H1 (cell line): ENCODE measurements at regions not wholly inside any gene's neighbourhood (a gene's known extent, or its start where the extent isn't known, plus 50 kb on each side); places are given as distances from the start of the nearest gene placed in this dataset.

Experiments
- CTCF ChIA-PET: fragments of 300-600 bp; sonication (Branson Sonifier 250); formaldehyde crosslinking; loops from one replicate; lab custom pipeline; 2021; ENCODE audit not compliant: partially characterized antibody; lab: Charles Lee
- POLR2A ChIA-PET: fragments of 300-600 bp; sonication (Branson Sonifier 250); formaldehyde crosslinking; loops from one replicate; lab custom pipeline; 2021; ENCODE audit warnings: inconsistent platforms; ENCODE audit not compliant: partially characterized antibody; lab: Charles Lee
- DNase-seq, 2 experiments: peaks; one replicate each; pipeline versions ENCODE4 v3.0.0 to v3.0.0-alpha.2; 2010 to 2022; ENCODE audit warnings: low spot score in 2 of 2, low read depth in 1 of 2, mixed read lengths in 1 of 2
- FAIRE-seq: peaks from 2 replicates; lab custom pipeline; 2011; peaks lifted over from hg19 to GRCh38; lab: Jason Lieb, UNC
- H2AFZ ChIP-seq: 2 replicates; pipeline ENCODE4 v1.8.1; 2012; ENCODE audit warnings: low read length, inconsistent platforms
- H2AK5ac ChIP-seq: 2 replicates; pipeline ENCODE4 v1.6.1; 2013; ENCODE audit warnings: low read depth, low read length
- H2BK120ac ChIP-seq: replicated peaks from 2 replicates; pipeline ENCODE3; 2013; ENCODE audit warnings: low read depth, low read length, inconsistent platforms
- H2BK12ac ChIP-seq: 2 replicates; pipeline ENCODE4 v1.6.1; 2013; ENCODE audit warnings: low read depth, low read length
- H2BK15ac ChIP-seq: 2 replicates; pipeline ENCODE4 v1.6.1; 2013; ENCODE audit warnings: low read length
- H2BK20ac ChIP-seq: 2 replicates; pipeline ENCODE4 v1.6.1; 2013; ENCODE audit warnings: low read length
- H2BK5ac ChIP-seq: 2 replicates; pipeline ENCODE4 v1.6.1; 2013; ENCODE audit warnings: low read depth, low read length
- H3K14ac ChIP-seq: 2 replicates; pipeline ENCODE4 v1.6.1; 2013; ENCODE audit warnings: inconsistent platforms; ENCODE audit not compliant: insufficient read length
- H3K18ac ChIP-seq: 2 replicates; pipeline ENCODE4 v1.6.1; 2013; ENCODE audit warnings: low read length; ENCODE audit errors: extremely low read depth
- H3K23ac ChIP-seq: 2 replicates; pipeline ENCODE4 v1.6.1; 2013; ENCODE audit warnings: inconsistent platforms; ENCODE audit not compliant: insufficient read length
- H3K23me2 ChIP-seq: 2 replicates; pipeline ENCODE4 v1.6.1; 2013; ENCODE audit warnings: low read depth, low read length
- H3K27ac ChIP-seq: 2 replicates; pipeline ENCODE4 v1.6.1; 2011; ENCODE audit warnings: low read depth, low read length, inconsistent platforms
- H3K27me3 ChIP-seq, 4 experiments: replicated peaks in 1 of 4; 1 replicate in 1 of 4; 2 replicates in 3 of 4; pipeline versions ENCODE4 v1.6.1 to v1.8.1; 2011 to 2013; ENCODE audit warnings: low read length in 3 of 4, mild to moderate bottlenecking in 3 of 4, inconsistent platforms in 2 of 4, mixed read lengths in 2 of 4, moderate library complexity in 1 of 4; ENCODE audit not compliant: control insufficient read depth in 3 of 4, insufficient read depth in 3 of 4; ENCODE audit errors: extremely low read depth in 1 of 4
- H3K36me3 ChIP-seq, 4 experiments: 2 replicates each; pipeline versions ENCODE4 v1.6.1 to v1.8.1; 2011 to 2013; ENCODE audit warnings: mild to moderate bottlenecking in 4 of 4, low read length in 3 of 4, moderate library complexity in 2 of 4, control low read depth in 1 of 4, inconsistent platforms in 1 of 4; ENCODE audit not compliant: insufficient read depth in 4 of 4, control insufficient read depth in 2 of 4
- H3K4ac ChIP-seq: replicated peaks from 2 replicates; pipeline ENCODE3; 2013; ENCODE audit warnings: low read length, low read depth, mixed read lengths, inconsistent platforms; ENCODE audit not compliant: insufficient read length
- H3K4me1 ChIP-seq, 4 experiments: replicated peaks in 1 of 4; 1 replicate in 1 of 4; 2 replicates in 3 of 4; pipeline versions ENCODE4 v1.6.1 to v1.8.1; 2011 to 2013; ENCODE audit warnings: low read length in 3 of 4, inconsistent platforms in 2 of 4, mixed read lengths in 1 of 4; ENCODE audit not compliant: insufficient read depth in 4 of 4, control insufficient read depth in 3 of 4
- H3K4me2 ChIP-seq, 2 experiments: 2 replicates each; pipeline versions ENCODE4 v1.6.1 to v1.8.1; 2011 to 2013; ENCODE audit warnings: low read depth in 2 of 2, low read length in 2 of 2, control low read depth in 1 of 2, inconsistent platforms in 1 of 2, mild to moderate bottlenecking in 1 of 2; ENCODE audit not compliant: insufficient read depth in 1 of 2
- H3K4me3 ChIP-seq, 4 experiments: fragments of 200-600, 300-600 bp in 1 of 4; sonication (generic), shearing (Covaris generic), sonication (Bioruptor Twin) in 1 of 4; 2 replicates each; pipeline versions ENCODE4 v1.5.1 to v1.8.1; 2011 to 2016; ENCODE audit warnings: low read length in 4 of 4, low read depth in 3 of 4, control low read depth in 2 of 4, inconsistent platforms in 2 of 4, mild to moderate bottlenecking in 2 of 4, mixed read lengths in 1 of 4, moderate library complexity in 1 of 4; ENCODE audit not compliant: insufficient read depth in 2 of 4; ENCODE audit errors: extremely low read depth in 1 of 4
- H3K56ac ChIP-seq: replicated peaks from 2 replicates; pipeline ENCODE3; 2013; ENCODE audit warnings: low read depth, mild to moderate bottlenecking, mixed read lengths, low read length, inconsistent platforms; ENCODE audit not compliant: insufficient read length
- H3K79me1 ChIP-seq: 2 replicates; pipeline ENCODE4 v1.6.1; 2013; ENCODE audit warnings: low read depth, low read length, control low read depth
- H3K79me2 ChIP-seq, 2 experiments: 2 replicates each; pipeline versions ENCODE4 v1.6.1 to v1.8.1; 2012 to 2013; ENCODE audit warnings: low read length in 2 of 2, mild to moderate bottlenecking in 2 of 2, inconsistent platforms in 1 of 2; ENCODE audit not compliant: insufficient read depth in 2 of 2, control insufficient read depth in 1 of 2
- H3K9ac ChIP-seq, 4 experiments: replicated peaks in 1 of 4; 1 replicate in 1 of 4; 2 replicates in 3 of 4; pipeline versions ENCODE4 v1.6.1 to v1.8.1; 2011 to 2013; ENCODE audit warnings: low read depth in 3 of 4, low read length in 3 of 4, control low read depth in 2 of 4, mild to moderate bottlenecking in 2 of 4, moderate library complexity in 2 of 4, inconsistent platforms in 1 of 4; ENCODE audit errors: extremely low read depth in 1 of 4
- H3K9me3 ChIP-seq, 2 experiments: 2 replicates each; pipeline versions ENCODE4 v1.6.1 to v1.8.1; 2012 to 2013; ENCODE audit warnings: mild to moderate bottlenecking in 2 of 2, moderate library complexity in 2 of 2, control low read depth in 1 of 2, inconsistent platforms in 1 of 2, low read depth in 1 of 2, low read length in 1 of 2, mixed read lengths in 1 of 2; ENCODE audit not compliant: insufficient read depth in 2 of 2
- H4K20me1 ChIP-seq, 2 experiments: replicated peaks in 1 of 2; 2 replicates each; pipeline versions ENCODE3 to v1.8.1; 2011 to 2013; ENCODE audit warnings: inconsistent platforms in 2 of 2, low read length in 2 of 2, mild to moderate bottlenecking in 1 of 2; ENCODE audit not compliant: insufficient read depth in 2 of 2, control insufficient read depth in 1 of 2
- H4K5ac ChIP-seq: 2 replicates; pipeline ENCODE4 v1.6.1; 2013; ENCODE audit warnings: low read length, low read depth, mixed read lengths, inconsistent platforms; ENCODE audit not compliant: insufficient read length
- H4K8ac ChIP-seq: 2 replicates; pipeline ENCODE4 v1.8.0; 2013; ENCODE audit warnings: mild to moderate bottlenecking, moderate library complexity, low read length, inconsistent platforms; ENCODE audit not compliant: insufficient read depth; ENCODE audit errors: extremely low read depth
- H4K91ac ChIP-seq: replicated peaks from 2 replicates; pipeline ENCODE3; 2013; ENCODE audit warnings: low read length, mixed read lengths, inconsistent platforms; ENCODE audit not compliant: insufficient read length
- ATF2 ChIP-seq: IDR thresholded peaks from 2 replicates; pipeline ENCODE4 v1.6.1; 2012; ENCODE audit warnings: low read length, inconsistent platforms
- BACH1 ChIP-seq: IDR thresholded peaks from 2 replicates; pipeline ENCODE4 v1.6.1; 2012; ENCODE audit warnings: low read length, improper control_type of control experiment
- CREB1 ChIP-seq: IDR thresholded peaks from 2 replicates; pipeline ENCODE4 v1.6.1; 2012; ENCODE audit warnings: inconsistent platforms
- NANOG ChIP-seq: IDR thresholded peaks from 2 replicates; pipeline ENCODE4 v1.6.1; 2011; ENCODE audit warnings: low read length, low read depth, mild to moderate bottlenecking, inconsistent platforms; ENCODE audit not compliant: insufficient read depth, poor library complexity, severe bottlenecking
- SP1 ChIP-seq: IDR thresholded peaks from 2 replicates; pipeline ENCODE4 v1.6.1; 2011; ENCODE audit warnings: low read depth, low read length
- TEAD4 ChIP-seq: IDR thresholded peaks from 2 replicates; pipeline ENCODE4 v1.6.1; 2012; ENCODE audit warnings: low read depth, low read length, inconsistent platforms, mixed read lengths
- WGBS, 2 experiments: shearing (Covaris generic) in 1 of 2; methylation state at CpG; one replicate each; pipeline versions ENCODE4 v1.1.6 to v1.1.7; 2013 to 2015; ENCODE audit warnings: low lambda C conversion rate in 2 of 2, mixed read lengths in 2 of 2, inconsistent platforms in 1 of 2, low coverage in 1 of 2, missing lambda C conversion rate in 1 of 2; ENCODE audit not compliant: insufficient replicate concordance in 2 of 2, insufficient coverage in 1 of 2, insufficient read length in 1 of 2; ENCODE audit errors: extremely low coverage in 1 of 2, missing lambda C conversion rate in 1 of 2; 5-methylcytosine and 5-hydroxymethylcytosine counted together
- TF ChIP-seq, protein P1 (sequence below): IDR thresholded peaks from 2 replicates; pipeline ENCODE4 v1.6.1; 2012; ENCODE audit warnings: inconsistent platforms

- Histone ChIP-seq H3K79me2 (no peaks in the 10 kb centered on the region), H2BK20ac (no peak overlapping the region), H3K18ac (no peak overlapping the region), H2BK120ac (no peak overlapping the region), H3K79me1 (no peaks in the 10 kb centered on the region), H2AK5ac (no peak overlapping the region), H3K9me3 (no peaks in the 10 kb centered on the region), H2BK12ac (no peak overlapping the region), H3K4me2 (no peak overlapping the region), H3K4me3 (no peak overlapping the region), H3K23ac (no peak overlapping the region), H3K27ac (no peak overlapping the region), H3K4me1 (no peaks in the 10 kb centered on the region), H2BK15ac (no peak overlapping the region), H3K27me3 (no peaks in the 10 kb centered on the region), H3K14ac (no peak overlapping the region), H3K23me2 (no peaks in the 10 kb centered on the region), H2AFZ (no peak overlapping the region), H3K9ac (no peak overlapping the region)
- no peak for FAIRE-seq
- 97% methylated on average over 4 of the region's 4 CpGs; no CpG with 5 or more reads in 1 of the 2 experiments for WGBS, 2 experiments
- CTCF ChIA-PET = no interaction called here
- TF ChIP-seq CREB1 (no peak), SP1 (no peak), BACH1 (no peak), TEAD4 (no peak), ATF2 (no peak), NANOG (no peak)
- TF ChIP-seq, protein P1, sequence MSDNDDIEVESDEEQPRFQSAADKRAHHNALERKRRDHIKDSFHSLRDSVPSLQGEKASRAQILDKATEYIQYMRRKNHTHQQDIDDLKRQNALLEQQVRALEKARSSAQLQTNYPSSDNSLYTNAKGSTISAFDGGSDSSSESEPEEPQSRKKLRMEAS = no peak
- TF ChIP-seq, all 59 proteins: peak for 0
- Histone ChIP-seq H3K56ac (no peak overlapping the region), H4K5ac (no peak overlapping the region), H3K36me3 (no peaks in the 10 kb centered on the region), H4K8ac (no peak overlapping the region), H2BK5ac (no peak overlapping the region), H4K91ac (no peak overlapping the region), H4K20me1 (no peaks in the 10 kb centered on the region), H3K4ac (no peak overlapping the region)
- no peak for DNase-seq
- POLR2A ChIA-PET = no interaction called here
Measured at GRCh38 chr11:105244160-105244825, 104.7 kb upstream of the CARD18 start.
